ENCODE measurements at regions not wholly inside any gene's neighbourhood (a gene's known extent, or its start where the extent isn't known, plus 50 kb on each side); places are given as distances from the start of the nearest gene placed in this dataset.

- Histone ChIP-seq H3K36me3 (ENCODE audit: insufficient read depth) (peaks cover 2% of the 10 kb centered on the region), H3K4me1 (ENCODE audit: insufficient read depth) (no peaks in the 10 kb centered on the region), H3K4me3 (ENCODE audit: low read depth, low read length) (no peak overlapping the region), H3K27ac (ENCODE audit: low read depth) (no peak overlapping the region)
- DNase-seq (ENCODE audit: extremely low spot score), result no peak
Measured at GRCh38 chr12:69084816-69085378, 151.9 kb upstream of the CPM start.

- Histone ChIP-seq H3K36me3 (ENCODE audit: insufficient read depth) (peaks cover 2% of the 10 kb centered on the region), H3K27ac (ENCODE audit: low read depth) (no peak overlapping the region), H3K4me3 (ENCODE audit: low read depth, low read length) (no peak overlapping the region), H3K4me1 (ENCODE audit: insufficient read depth) (no peaks in the 10 kb centered on the region)
- 81% methylated on average over 2 of the region's 2 CpGs for WGBS
- no peak for DNase-seq (ENCODE audit: extremely low spot score)
Measured at GRCh38 chr12:69085852-69086251, 152.9 kb upstream of the CPM start.

- no peak for DNase-seq (ENCODE audit: extremely low spot score)
- H3K4me1 ChIP-seq (ENCODE audit: insufficient read depth), result no peaks in the 10 kb centered on the region
- H3K36me3 ChIP-seq (ENCODE audit: insufficient read depth), result peaks cover 2% of the 10 kb centered on the region
- no peak overlapping the region for H3K27ac ChIP-seq (ENCODE audit: low read depth)
- no peak overlapping the region for H3K4me3 ChIP-seq (ENCODE audit: low read depth, low read length)
- 85% methylated on average over 8 of the region's 8 CpGs for WGBS
Measured at GRCh38 chr12:69087986-69088385, 151.4 kb upstream of the CPSF6 start.

GRCh38 chr12:69090722-69091121, 148.6 kb upstream of the CPSF6 start:
- Histone ChIP-seq H3K4me3 (ENCODE audit: low read depth, low read length) (no peak overlapping the region), H3K4me1 (ENCODE audit: insufficient read depth) (no peaks in the 10 kb centered on the region), H3K27ac (ENCODE audit: low read depth) (no peak overlapping the region), H3K36me3 (ENCODE audit: insufficient read depth) (no peaks in the 10 kb centered on the region)
- 29% methylated on average over 1 of the region's 1 CpG for WGBS
- no peak for DNase-seq (ENCODE audit: extremely low spot score)

- Histone ChIP-seq H3K4me1 (ENCODE audit: insufficient read depth) (no peaks in the 10 kb centered on the region), H3K36me3 (ENCODE audit: insufficient read depth) (no peaks in the 10 kb centered on the region), H3K27ac (ENCODE audit: low read depth) (no peak overlapping the region), H3K4me3 (ENCODE audit: low read depth, low read length) (no peak overlapping the region)
- WGBS, result 58% methylated on average over 6 of the region's 6 CpGs
- no peak for DNase-seq (ENCODE audit: extremely low spot score)
Measured at GRCh38 chr12:69091442-69092017, 147.8 kb upstream of the CPSF6 start.

GRCh38 chr12:69092137-69092536, 147.2 kb upstream of the CPSF6 start:
- H3K36me3 ChIP-seq (ENCODE audit: insufficient read depth), result no peaks in the 10 kb centered on the region
- WGBS, result 69% methylated on average over 4 of the region's 4 CpGs
- DNase-seq (ENCODE audit: extremely low spot score), result no peak
- H3K27ac ChIP-seq (ENCODE audit: low read depth), result no peak overlapping the region
- H3K4me3 ChIP-seq (ENCODE audit: low read depth, low read length), result no peak overlapping the region
- H3K4me1 ChIP-seq (ENCODE audit: insufficient read depth), result no peaks in the 10 kb centered on the region

GRCh38 chr12:69094606-69095216, 144.7 kb upstream of the CPSF6 start:
- H3K27ac ChIP-seq (ENCODE audit: low read depth), result no peak overlapping the region
- H3K4me1 ChIP-seq (ENCODE audit: insufficient read depth), result no peaks in the 10 kb centered on the region
- no peaks in the 10 kb centered on the region for H3K36me3 ChIP-seq (ENCODE audit: insufficient read depth)
- no peak for DNase-seq (ENCODE audit: extremely low spot score)
- 71% methylated on average over 4 of the region's 4 CpGs for WGBS
- H3K4me3 ChIP-seq (ENCODE audit: low read depth, low read length), result no peak overlapping the region

- H3K36me3 ChIP-seq (ENCODE audit: insufficient read depth), result no peaks in the 10 kb centered on the region
- H3K4me3 ChIP-seq (ENCODE audit: low read depth, low read length), result no peak overlapping the region
- no peak overlapping the region for H3K27ac ChIP-seq (ENCODE audit: low read depth)
- DNase-seq (ENCODE audit: extremely low spot score), result no peak
- WGBS, result 77% methylated on average over 9 of the region's 9 CpGs
- no peaks in the 10 kb centered on the region for H3K4me1 ChIP-seq (ENCODE audit: insufficient read depth)
Measured at GRCh38 chr12:69095765-69096477, 143.4 kb upstream of the CPSF6 start.

- no peak for DNase-seq (ENCODE audit: extremely low spot score)
- no peaks in the 10 kb centered on the region for H3K4me1 ChIP-seq (ENCODE audit: insufficient read depth)
- WGBS, result 13% methylated on average over 1 of the region's 1 CpG
- no peaks in the 10 kb centered on the region for H3K36me3 ChIP-seq (ENCODE audit: insufficient read depth)
- no peak overlapping the region for H3K4me3 ChIP-seq (ENCODE audit: low read depth, low read length)
- H3K27ac ChIP-seq (ENCODE audit: low read depth), result no peak overlapping the region
Measured at GRCh38 chr12:69096669-69097335, 142.6 kb upstream of the CPSF6 start.

GRCh38 chr12:69097619-69098368, 141.6 kb upstream of the CPSF6 start:
- H3K4me3 ChIP-seq (ENCODE audit: low read depth, low read length), result no peak overlapping the region
- no peaks in the 10 kb centered on the region for H3K36me3 ChIP-seq (ENCODE audit: insufficient read depth)
- WGBS, result 61% methylated on average over 6 of the region's 6 CpGs
- no peaks in the 10 kb centered on the region for H3K4me1 ChIP-seq (ENCODE audit: insufficient read depth)
- no peak overlapping the region for H3K27ac ChIP-seq (ENCODE audit: low read depth)
- no peak for DNase-seq (ENCODE audit: extremely low spot score)

- no peaks in the 10 kb centered on the region for H3K4me1 ChIP-seq (ENCODE audit: insufficient read depth)
- no peak overlapping the region for H3K27ac ChIP-seq (ENCODE audit: low read depth)
- H3K36me3 ChIP-seq (ENCODE audit: insufficient read depth), result no peaks in the 10 kb centered on the region
- WGBS, result 75% methylated on average over 9 of the region's 9 CpGs
- DNase-seq (ENCODE audit: extremely low spot score), result no peak
- no peak overlapping the region for H3K4me3 ChIP-seq (ENCODE audit: low read depth, low read length)
Measured at GRCh38 chr12:69099201-69099837, 140.1 kb upstream of the CPSF6 start.

- no peaks in the 10 kb centered on the region for H3K4me1 ChIP-seq (ENCODE audit: insufficient read depth)
- H3K4me3 ChIP-seq (ENCODE audit: low read depth, low read length), result no peak overlapping the region
- WGBS, result 85% methylated on average over 4 of the region's 4 CpGs
- H3K36me3 ChIP-seq (ENCODE audit: insufficient read depth), result no peaks in the 10 kb centered on the region
- DNase-seq (ENCODE audit: extremely low spot score), result no peak
- no peak overlapping the region for H3K27ac ChIP-seq (ENCODE audit: low read depth)
Measured at GRCh38 chr12:69101505-69101904, 137.9 kb upstream of the CPSF6 start.

GRCh38 chr12:69102856-69103255, 136.5 kb upstream of the CPSF6 start:
- Histone ChIP-seq H3K36me3 (ENCODE audit: insufficient read depth) (no peaks in the 10 kb centered on the region), H3K27ac (ENCODE audit: low read depth) (no peak overlapping the region), H3K4me3 (ENCODE audit: low read depth, low read length) (no peak overlapping the region), H3K4me1 (ENCODE audit: insufficient read depth) (no peaks in the 10 kb centered on the region)
- WGBS, result 69% methylated on average over 3 of the region's 3 CpGs
- DNase-seq (ENCODE audit: extremely low spot score), result no peak

All from urinary bladder (tissue), 3 donors.